ENCODE measurements at regions not wholly inside any gene's neighbourhood (a gene's known extent, or its start where the extent isn't known, plus 50 kb on each side); places are given as distances from the start of the nearest gene placed in this dataset.

DNA sequence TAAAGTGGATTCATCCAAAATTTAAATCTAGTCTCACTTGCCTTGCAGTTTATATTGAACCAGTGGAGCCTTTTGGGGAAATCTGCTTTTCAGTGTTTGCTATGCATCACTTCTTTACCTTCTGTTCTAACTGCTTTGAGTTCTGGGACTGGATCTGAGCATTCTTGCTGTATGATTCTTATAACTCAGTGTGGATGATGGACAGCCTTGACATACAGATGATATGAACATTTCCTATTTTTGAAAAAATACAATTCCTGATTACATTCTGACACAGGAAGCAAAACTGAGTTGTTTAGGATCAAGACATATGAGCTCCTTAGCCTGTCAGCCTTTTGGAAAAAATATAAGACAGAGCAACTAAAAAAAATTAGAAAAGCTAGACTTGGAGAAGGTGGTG is 115.2 kb downstream of the DISP1 start:
- no peaks in the 10 kb centered on the region for H3K36me3 ChIP-seq (ENCODE audit: control insufficient read depth in 2 of 2, extremely low read depth in 1 of 2, insufficient read depth in 2 of 2, low read length in 2 of 2)
- no peak overlapping the region for H3K27ac ChIP-seq (ENCODE audit: insufficient read depth, low read depth, low read length)
- H3K9ac ChIP-seq (replicated peaks; ENCODE audit: extremely low read depth, insufficient read depth, low read length): no peak overlapping the region
- DNase-seq (ENCODE audit: low read depth, low spot score): no peak
- ChIA-PET POLR2A (no interaction called here), CTCF (no interaction called here)
- no peak overlapping the region for H3K4me3 ChIP-seq (replicated peaks in 1 of 3; ENCODE audit: insufficient read depth in 1 of 3, low read depth in 1 of 3, low read length in 3 of 3)
- no peak overlapping the region for H2AFZ ChIP-seq (ENCODE audit: low read depth, low read length)
- no TSS peak for BruUV-seq (replicated peaks)
- no peak for FAIRE-seq
- H3K79me2 ChIP-seq (ENCODE audit: control insufficient read depth, insufficient read depth, low read length): no peaks in the 10 kb centered on the region
- TF ChIP-seq CTCF (IDR thresholded peaks at IDR 0.05; ENCODE audit: extremely low read depth in 1 of 2, insufficient read depth in 1 of 2, low read depth in 1 of 2, low read length in 2 of 2): no peak
- no peak for TF ChIP-seq GATA2 (IDR thresholded peaks at IDR 0.05; ENCODE audit: insufficient read depth, insufficient read length, low read depth, low read length)
- TF ChIP-seq EZH2 (IDR thresholded peaks at IDR 0.05; ENCODE audit: borderline replicate concordance, low read depth, low read length, severe bottlenecking): no peak
- TF ChIP-seq JUN (IDR thresholded peaks at IDR 0.05; ENCODE audit: borderline replicate concordance, insufficient read depth, insufficient read length, low read depth): no peak
- TF ChIP-seq POLR2A (IDR thresholded peaks at IDR 0.05; ENCODE audit: low read depth, low read length): no peak
- TF ChIP-seq FOS (IDR thresholded peaks at IDR 0.05; ENCODE audit: borderline replicate concordance, insufficient read depth, low read length): no peak
- no peak for TF ChIP-seq POLR2AphosphoS5 (IDR thresholded peaks at IDR 0.05; ENCODE audit: insufficient read depth, low read depth, low read length)
- TF ChIP-seq MYC (IDR thresholded peaks at IDR 0.05; ENCODE audit: low read depth, low read length): no peak
- dilution Hi-C loops (cut with MboI; ENCODE audit: extremely low pct_ligation_motif_present, low sequenced_read_pairs): no loop called here
- H3K27me3 ChIP-seq (ENCODE audit: control insufficient read depth in 2 of 2, insufficient read depth in 2 of 2, low read length in 2 of 2): no peaks in the 10 kb centered on the region
- no peak overlapping the region for H3K4me2 ChIP-seq (ENCODE audit: insufficient read depth, low read length)
- H3K9me1 ChIP-seq (replicated peaks; ENCODE audit: control insufficient read depth, extremely low read depth, insufficient read depth, low read length): no peaks in the 10 kb centered on the region
- no peaks in the 10 kb centered on the region for H4K20me1 ChIP-seq (replicated peaks; ENCODE audit: control insufficient read depth, extremely low read depth, insufficient read depth, low read length)
- H3K9me3 ChIP-seq (replicated peaks; ENCODE audit: control insufficient read depth, insufficient read depth, low read length): no peaks in the 10 kb centered on the region
- intact Hi-C loops (cut with micrococcal nuclease): no loop called here
- no peaks in the 10 kb centered on the region for H3K4me1 ChIP-seq (ENCODE audit: control insufficient read depth, extremely low read depth, insufficient read depth, low read length)
